Stomach (tissue), 4 donors: ENCODE measurements at regions not wholly inside any gene's neighbourhood (a gene's known extent, or its start where the extent isn't known, plus 50 kb on each side); places are given as distances from the start of the nearest gene placed in this dataset.

Experiments
- CTCF ChIP-seq, 7 experiments: fragments of 450-650 bp in 4 of 7; fragments of 200-600 bp in 3 of 7; sonication (generic) in 3 of 7; IDR thresholded peaks; one replicate each; pipeline ENCODE4 v1.5.1; 2016 to 2019; ENCODE audit warnings: antibody characterized with exemption in 7 of 7, control low read depth in 2 of 7, mild to moderate bottlenecking in 1 of 7
- POLR2A ChIP-seq, 4 donors: fragments of 450-650 bp; IDR thresholded peaks; one replicate each; pipeline ENCODE4 v1.6.1; 2016; ENCODE audit warnings: antibody characterized with exemption in 4 of 4, control low read depth in 2 of 4, mild to moderate bottlenecking in 1 of 4, moderate library complexity in 1 of 4
- POLR2AphosphoS5 ChIP-seq, 3 donors: sonication (generic); formaldehyde crosslinking; IDR thresholded peaks; one replicate each; pipeline ENCODE4 v1.6.1; 2016; ENCODE audit warnings: antibody characterized with exemption in 3 of 3

GRCh38 chr5:110900829-110901228 is 162.0 kb downstream of the SLC25A46 start:
- no peak for TF ChIP-seq CTCF (IDR thresholded peaks at IDR 0.05)
- TF ChIP-seq POLR2AphosphoS5 (IDR thresholded peaks at IDR 0.05): no peak
- TF ChIP-seq POLR2A (IDR thresholded peaks at IDR 0.05): no peak
